ENCODE measurements at regions not wholly inside any gene's neighbourhood (a gene's known extent, or its start where the extent isn't known, plus 50 kb on each side); places are given as distances from the start of the nearest gene placed in this dataset.

GRCh38 chr22:27621486-27622070 is 180.0 kb downstream of the MN1 start:
- no peak for TF ChIP-seq CTCF (IDR thresholded peaks at IDR 0.05; ENCODE audit: low read depth, low read length)
- TF ChIP-seq POLR2A (IDR thresholded peaks at IDR 0.05; ENCODE audit: extremely low read depth, insufficient read length) = no peak

Data from NB4 (cell line).